GM12891 (cell line): ENCODE measurements at regions not wholly inside any gene's neighbourhood (a gene's known extent, or its start where the extent isn't known, plus 50 kb on each side); places are given as distances from the start of the nearest gene placed in this dataset.

Experiments used
- PAX5 ChIP-seq: IDR thresholded peaks from 2 replicates; pipeline ENCODE4 v1.6.1; 2011; ENCODE audit warnings: low read length, moderate library complexity, mild to moderate bottlenecking; ENCODE audit not compliant: insufficient read depth, severe bottlenecking
- POLR2A ChIP-seq: IDR thresholded peaks from 2 replicates; pipeline ENCODE4 v1.6.1; 2011; ENCODE audit warnings: low read depth, low read length, control low read depth
- POLR2AphosphoS5 ChIP-seq: IDR thresholded peaks from 2 replicates; pipeline ENCODE4 v1.6.1; 2011; ENCODE audit warnings: low read depth, low read length, control low read depth
- POU2F2 ChIP-seq: IDR thresholded peaks from 2 replicates; pipeline ENCODE4 v1.6.1; 2011; ENCODE audit warnings: low read depth, mild to moderate bottlenecking, control low read depth, low read length, moderate library complexity
- SPI1 ChIP-seq: IDR thresholded peaks from 2 replicates; pipeline ENCODE4 v1.6.1; 2011; ENCODE audit warnings: low read depth, low read length, control low read depth
- TAF1 ChIP-seq: IDR thresholded peaks from 2 replicates; pipeline ENCODE4 v1.6.1; 2011; ENCODE audit warnings: low read depth, low read length, control low read depth

DNA sequence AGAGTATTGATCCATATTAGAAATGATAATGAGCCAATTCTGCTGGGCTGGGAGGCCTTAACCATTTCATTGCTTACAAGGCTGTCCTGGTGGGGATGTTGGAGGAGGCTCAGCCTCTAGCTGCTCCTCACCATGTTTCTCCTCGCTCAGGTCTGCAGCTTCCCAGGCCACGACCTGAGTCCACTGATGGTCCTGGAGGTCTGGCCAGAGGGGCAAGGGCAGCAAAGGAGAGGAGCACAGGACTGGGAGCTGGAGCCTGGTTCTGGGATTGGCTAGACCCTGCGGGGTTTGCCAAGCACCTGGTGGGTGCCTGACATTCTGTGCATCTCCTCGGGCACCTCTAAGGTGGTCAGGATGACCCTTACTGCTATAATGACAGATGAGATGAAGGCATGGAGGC, 92.6 kb downstream of the KIF26A start:
- TF ChIP-seq POLR2A (no peak), SPI1 (no peak), POU2F2 (no peak), POLR2AphosphoS5 (no peak), TAF1 (no peak), PAX5 (no peak)
